Fibroblast of lung (primary cell): ENCODE measurements at regions not wholly inside any gene's neighbourhood (a gene's known extent, or its start where the extent isn't known, plus 50 kb on each side); places are given as distances from the start of the nearest gene placed in this dataset.

Experiments used
- DNase-seq, 2 donors: peaks; one replicate each; pipeline versions ENCODE4 v3.0.0 to v3.0.0-alpha.2; 2010; ENCODE audit warnings: low read depth in 2 of 2
- H2AFZ ChIP-seq: 2 replicates; pipeline ENCODE4 v1.5.1; 2012; ENCODE audit warnings: low read length, control low read depth, inconsistent platforms
- H3K27ac ChIP-seq: 2 replicates; pipeline ENCODE4 v1.5.1; 2011; ENCODE audit warnings: low read length, control low read depth; ENCODE audit not compliant: insufficient read depth
- H3K27me3 ChIP-seq: 2 replicates; pipeline ENCODE4 v1.5.1; 2011; ENCODE audit warnings: mild to moderate bottlenecking, low read length; ENCODE audit not compliant: control insufficient read depth, insufficient read depth
- H3K36me3 ChIP-seq: 2 replicates; pipeline ENCODE4 v1.5.1; 2011; ENCODE audit warnings: low read length; ENCODE audit not compliant: control insufficient read depth, insufficient read depth
- H3K4me1 ChIP-seq: 2 replicates; pipeline ENCODE4 v1.5.1; 2011; ENCODE audit warnings: low read length; ENCODE audit not compliant: control insufficient read depth, insufficient read depth; ENCODE audit errors: extremely low read depth
- H3K4me2 ChIP-seq: 2 replicates; pipeline ENCODE4 v1.5.1; 2011; ENCODE audit warnings: low read length, control low read depth; ENCODE audit not compliant: insufficient read depth; ENCODE audit errors: extremely low read depth
- H3K4me3 ChIP-seq, 4 experiments: fragments of 200-600 bp in 1 of 4; sonication (generic) in 1 of 4; replicated peaks in 1 of 4; 2 replicates each; pipeline ENCODE4 v1.5.1; 2011 to 2016; ENCODE audit warnings: low read length in 4 of 4, low read depth in 3 of 4, mild to moderate bottlenecking in 3 of 4, control low read depth in 2 of 4, inconsistent platforms in 1 of 4, mixed read lengths in 1 of 4; ENCODE audit not compliant: insufficient read depth in 1 of 4; ENCODE audit errors: control extremely low read depth in 1 of 4
- H3K79me2 ChIP-seq: 2 replicates; pipeline ENCODE4 v1.5.1; 2012; ENCODE audit warnings: mild to moderate bottlenecking, low read length, inconsistent platforms; ENCODE audit not compliant: control insufficient read depth, insufficient read depth
- H3K9ac ChIP-seq: 2 replicates; pipeline ENCODE4 v1.5.1; 2011; ENCODE audit warnings: mild to moderate bottlenecking, low read length, control low read depth; ENCODE audit not compliant: insufficient read depth
- H3K9me3 ChIP-seq: 2 replicates; pipeline ENCODE4 v1.5.1; 2012; ENCODE audit warnings: low read depth, low read length; ENCODE audit not compliant: control insufficient read depth, insufficient read depth
- H4K20me1 ChIP-seq: 2 replicates; pipeline ENCODE4 v1.5.1; 2011; ENCODE audit warnings: low read length; ENCODE audit not compliant: control insufficient read depth, insufficient read depth; ENCODE audit errors: extremely low read depth
- CTCF ChIP-seq, 2 donors: IDR thresholded peaks in 1 of 2; conservative IDR thresholded peaks in 1 of 2; 1 replicate in 1 of 2; 2 replicates in 1 of 2; pipeline ENCODE4 v1.5.1; 2011 to 2012; ENCODE audit warnings: low read length in 2 of 2, control low read depth in 1 of 2, inconsistent platforms in 1 of 2, low read depth in 1 of 2, mild to moderate bottlenecking in 1 of 2
- EZH2 ChIP-seq: IDR thresholded peaks from 2 replicates; pipeline ENCODE4 v1.5.1; 2012; ENCODE audit warnings: low read length, control low read depth, mild to moderate bottlenecking; ENCODE audit errors: missing control alignments

GRCh38 chr22:44583061-44583760 is 85.2 kb upstream of the RTL6 start:
- no peak for TF ChIP-seq EZH2
- no peak for TF ChIP-seq CTCF (conservative IDR thresholded peaks at IDR 0.05 in 1 of 2, IDR thresholded peaks at IDR 0.05 in 1 of 2; ENCODE audit: low read depth in 1 of 2, low read length in 2 of 2)
- H2AFZ ChIP-seq: peak overlapping the region; percentile 39
- H3K36me3 ChIP-seq: no peaks in the 10 kb centered on the region
- peak in 1 of 2 donors; percentile 20 for DNase-seq
- no peaks in the 10 kb centered on the region for H3K4me1 ChIP-seq
- no peaks in the 10 kb centered on the region for H4K20me1 ChIP-seq
- H3K4me2 ChIP-seq: no peak overlapping the region
- H3K27ac ChIP-seq: no peak overlapping the region
- no peak overlapping the region for H3K9ac ChIP-seq
- H3K79me2 ChIP-seq: no peaks in the 10 kb centered on the region
- H3K27me3 ChIP-seq: peaks cover 3% of the 10 kb centered on the region
- H3K9me3 ChIP-seq: no peaks in the 10 kb centered on the region
- no peak overlapping the region for H3K4me3 ChIP-seq

- Histone ChIP-seq H3K9ac (no peak overlapping the region), H4K20me1 (no peaks in the 10 kb centered on the region), H3K4me2 (no peak overlapping the region), H3K9me3 (no peaks in the 10 kb centered on the region), H3K79me2 (no peaks in the 10 kb centered on the region), H3K27ac (no peak overlapping the region), H3K27me3 (peaks cover 1% of the 10 kb centered on the region), H3K4me3 (no peak overlapping the region), H3K36me3 (no peaks in the 10 kb centered on the region), H2AFZ (no peak overlapping the region), H3K4me1 (no peaks in the 10 kb centered on the region)
- DNase-seq: no peak
- no peak for TF ChIP-seq CTCF (conservative IDR thresholded peaks at IDR 0.05 in 1 of 2, IDR thresholded peaks at IDR 0.05 in 1 of 2; ENCODE audit: low read depth in 1 of 2, low read length in 2 of 2)
- TF ChIP-seq EZH2: no peak
These were observed 84.0 kb upstream of the RTL6 start for GRCh38 chr22:44582016-44582415.

- no peak overlapping the region for H3K27ac ChIP-seq
- H3K79me2 ChIP-seq: no peaks in the 10 kb centered on the region
- peaks cover 5% of the 10 kb centered on the region for H3K27me3 ChIP-seq
- no peak for DNase-seq
- H3K36me3 ChIP-seq: no peaks in the 10 kb centered on the region
- H3K4me1 ChIP-seq: no peaks in the 10 kb centered on the region
- H2AFZ ChIP-seq: no peak overlapping the region
- H4K20me1 ChIP-seq: no peaks in the 10 kb centered on the region
- no peak overlapping the region for H3K4me3 ChIP-seq
- no peak overlapping the region for H3K9ac ChIP-seq
- H3K9me3 ChIP-seq: no peaks in the 10 kb centered on the region
- H3K4me2 ChIP-seq: no peak overlapping the region
- no peak for TF ChIP-seq CTCF (conservative IDR thresholded peaks at IDR 0.05 in 1 of 2, IDR thresholded peaks at IDR 0.05 in 1 of 2; ENCODE audit: low read depth in 1 of 2, low read length in 2 of 2)
- TF ChIP-seq EZH2: no peak
These were observed 83.0 kb upstream of the RTL6 start for GRCh38 chr22:44581096-44581435.
